A549 (cell line): ENCODE measurements at regions not wholly inside any gene's neighbourhood (a gene's known extent, or its start where the extent isn't known, plus 50 kb on each side); places are given as distances from the start of the nearest gene placed in this dataset.

Experiments
- CTCF ChIP-seq: fragments of >200 bp; sonication (Bioruptor Twin); formaldehyde crosslinking; IDR thresholded peaks from 3 replicates; pipeline ENCODE4 v1.5.1; 2016
- EP300 ChIP-seq, 2 experiments: fragments of >200 bp; sonication (Bioruptor Twin); formaldehyde crosslinking; IDR thresholded peaks; 2 replicates in 1 of 2; 3 replicates in 1 of 2; pipeline ENCODE4 v1.6.1; 2016 to 2017
- JUNB ChIP-seq: fragments of >200 bp; sonication (Bioruptor Twin); formaldehyde crosslinking; IDR thresholded peaks from 2 replicates; pipeline ENCODE4 v1.6.1; 2016
- POLR2A ChIP-seq: IDR thresholded peaks from 2 replicates; pipeline ENCODE4 v1.6.1; 2012; ENCODE audit warnings: mild to moderate bottlenecking, low read length
- RCOR1 ChIP-seq: fragments of 150-350 bp; IDR thresholded peaks from 2 replicates; pipeline ENCODE4 v1.6.1; 2014; ENCODE audit warnings: antibody characterized with exemption, low read length, low read depth
- SMC3 ChIP-seq: fragments of >200 bp; sonication (Bioruptor Twin); formaldehyde crosslinking; IDR thresholded peaks from 3 replicates; pipeline ENCODE4 v1.6.1; 2018; ENCODE audit warnings: inconsistent platforms

- TF ChIP-seq POLR2A: no peak
- TF ChIP-seq JUNB: no peak
- no peak for TF ChIP-seq SMC3
- no peak for TF ChIP-seq EP300 (IDR thresholded peaks at IDR 0.05)
- TF ChIP-seq RCOR1: no peak
- TF ChIP-seq CTCF: no peak
These were observed 138.4 kb upstream of the CDKN3 start for GRCh38 chr14:54258382-54258781.
